Neutrophil (primary cell): ENCODE measurements at regions not wholly inside any gene's neighbourhood (a gene's known extent, or its start where the extent isn't known, plus 50 kb on each side); places are given as distances from the start of the nearest gene placed in this dataset.

Source experiments
- H3K27ac ChIP-seq: fragments of 200-600 bp; sonication (generic); 2 replicates; pipeline ENCODE4 v1.5.1; 2016; ENCODE audit warnings: mild to moderate bottlenecking, moderate library complexity
- H3K27me3 ChIP-seq: fragments of 200-600 bp; sonication (generic); 2 replicates; pipeline ENCODE4 v1.6.0; 2016; ENCODE audit warnings: mild to moderate bottlenecking
- H3K36me3 ChIP-seq: fragments of 200-600 bp; sonication (generic); 2 replicates; pipeline ENCODE4 v1.5.1; 2017
- H3K4me1 ChIP-seq, 2 experiments: fragments of 200-600 bp in 1 of 2; sonication (generic) in 1 of 2; 1 replicate in 1 of 2; 2 replicates in 1 of 2; pipeline versions ENCODE4 v1.5.1 to v1.6.1; 2013 to 2016; ENCODE audit warnings: low read depth in 1 of 2, low read length in 1 of 2, mild to moderate bottlenecking in 1 of 2, moderate library complexity in 1 of 2; ENCODE audit not compliant: control insufficient read depth in 1 of 2, insufficient read depth in 1 of 2
- H3K4me3 ChIP-seq, 2 experiments: fragments of 200-600 bp in 1 of 2; sonication (generic) in 1 of 2; 1 replicate in 1 of 2; 2 replicates in 1 of 2; pipeline ENCODE4 v1.5.1; 2013 to 2016; ENCODE audit warnings: low read depth in 1 of 2, low read length in 1 of 2, mild to moderate bottlenecking in 1 of 2, moderate library complexity in 1 of 2
- H3K9me3 ChIP-seq: fragments of 200-600 bp; sonication (generic); 2 replicates; pipeline ENCODE4 v1.5.1; 2016
- CTCF ChIP-seq: fragments of 200-600 bp; sonication (generic); IDR thresholded peaks from 2 replicates; pipeline ENCODE4 v1.5.1; 2016; ENCODE audit warnings: antibody characterized with exemption

DNA sequence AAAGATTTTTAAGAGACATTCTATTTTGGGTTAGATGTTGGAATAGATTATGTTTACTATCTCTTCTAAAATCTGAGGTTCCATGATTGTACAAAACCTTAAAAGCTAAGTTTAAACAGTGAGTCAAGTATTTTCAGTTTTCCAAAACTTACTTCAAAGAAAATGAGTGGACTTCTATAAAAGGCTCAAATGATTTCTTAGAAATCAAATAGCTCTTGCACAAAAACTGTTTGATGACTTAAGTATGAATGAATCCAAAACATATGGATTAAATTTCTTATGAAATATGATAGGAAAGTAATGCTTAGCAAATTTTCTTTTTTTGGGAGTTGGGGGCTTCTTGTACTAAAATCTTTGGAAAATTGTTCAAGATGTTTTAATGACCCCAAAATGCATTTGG, 837.3 kb upstream of the SLC35B3 start:
- Histone ChIP-seq H3K27ac (no peak overlapping the region), H3K4me1 (no peaks in the 10 kb centered on the region), H3K9me3 (no peaks in the 10 kb centered on the region), H3K27me3 (no peaks in the 10 kb centered on the region), H3K36me3 (no peaks in the 10 kb centered on the region), H3K4me3 (no peak overlapping the region)
- TF ChIP-seq CTCF = no peak

DNA sequence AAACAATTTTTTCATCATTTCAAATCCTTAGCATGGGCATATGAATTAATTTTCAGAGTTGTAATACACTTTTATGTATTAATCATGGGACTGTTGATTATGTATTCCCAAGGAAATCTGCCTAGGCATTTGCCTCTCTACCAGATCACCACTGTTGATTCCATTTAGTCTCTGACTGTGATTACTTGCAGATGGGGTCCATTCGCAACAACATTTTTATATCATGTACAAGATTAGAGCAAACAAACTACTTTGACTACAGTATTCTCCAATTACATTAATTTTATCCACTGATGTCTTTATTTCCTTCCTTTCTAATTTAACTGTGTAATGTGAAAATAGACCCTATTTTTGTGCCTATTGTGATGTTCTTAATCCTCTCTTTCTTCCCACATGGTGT, 831.4 kb upstream of the SLC35B3 start:
- Histone ChIP-seq H3K4me1 (no peaks in the 10 kb centered on the region), H3K36me3 (no peaks in the 10 kb centered on the region), H3K4me3 (no peak overlapping the region), H3K27me3 (no peaks in the 10 kb centered on the region), H3K27ac (no peak overlapping the region), H3K9me3 (no peaks in the 10 kb centered on the region)
- no peak for TF ChIP-seq CTCF

- H3K27ac ChIP-seq = no peak overlapping the region
- no peak for TF ChIP-seq CTCF
- no peaks in the 10 kb centered on the region for H3K36me3 ChIP-seq
- no peaks in the 10 kb centered on the region for H3K27me3 ChIP-seq
- no peaks in the 10 kb centered on the region for H3K4me1 ChIP-seq
- no peaks in the 10 kb centered on the region for H3K9me3 ChIP-seq
- H3K4me3 ChIP-seq = no peak overlapping the region
Measured at GRCh38 chr6:9257215-9257614, 821.9 kb upstream of the SLC35B3 start.

- no peaks in the 10 kb centered on the region for H3K36me3 ChIP-seq
- H3K4me3 ChIP-seq = no peak overlapping the region
- no peak overlapping the region for H3K27ac ChIP-seq
- no peak for TF ChIP-seq CTCF
- no peaks in the 10 kb centered on the region for H3K9me3 ChIP-seq
- H3K27me3 ChIP-seq = no peaks in the 10 kb centered on the region
- H3K4me1 ChIP-seq = no peaks in the 10 kb centered on the region
Measured at GRCh38 chr6:9254251-9254650, 818.9 kb upstream of the SLC35B3 start.

GRCh38 chr6:9252799-9253198, 817.5 kb upstream of the SLC35B3 start:
- no peaks in the 10 kb centered on the region for H3K4me1 ChIP-seq
- H3K36me3 ChIP-seq = no peaks in the 10 kb centered on the region
- no peak overlapping the region for H3K4me3 ChIP-seq
- H3K27ac ChIP-seq = no peak overlapping the region
- TF ChIP-seq CTCF = no peak
- no peaks in the 10 kb centered on the region for H3K9me3 ChIP-seq
- no peaks in the 10 kb centered on the region for H3K27me3 ChIP-seq

DNA sequence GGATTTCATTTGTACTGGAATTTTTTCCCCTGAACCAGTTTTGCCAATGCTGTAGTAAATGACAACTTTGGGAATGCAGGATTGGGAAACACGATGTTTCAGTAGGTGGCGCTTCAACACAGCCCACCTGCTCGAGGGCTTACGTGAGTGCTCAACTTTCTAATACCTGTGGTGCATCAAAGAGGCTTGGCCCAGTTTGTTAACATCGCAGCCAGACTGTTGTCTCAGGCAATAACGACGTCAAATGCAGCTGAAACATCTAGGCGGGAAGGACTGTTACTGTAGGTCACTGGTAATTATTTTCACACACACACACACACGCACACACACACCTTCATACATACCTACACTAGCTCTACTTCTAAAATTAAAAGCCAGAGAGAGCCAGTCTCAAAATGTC, 815.5 kb upstream of the SLC35B3 start:
- no peak overlapping the region for H3K4me3 ChIP-seq
- no peaks in the 10 kb centered on the region for H3K4me1 ChIP-seq
- no peaks in the 10 kb centered on the region for H3K9me3 ChIP-seq
- no peak overlapping the region for H3K27ac ChIP-seq
- H3K27me3 ChIP-seq = no peaks in the 10 kb centered on the region
- no peak for TF ChIP-seq CTCF
- H3K36me3 ChIP-seq = no peaks in the 10 kb centered on the region
